ENCODE measurements at regions not wholly inside any gene's neighbourhood (a gene's known extent, or its start where the extent isn't known, plus 50 kb on each side); places are given as distances from the start of the nearest gene placed in this dataset.

GRCh38 chr18:22309191-22309590 is 108.5 kb downstream of the CTAGE1 start:
- TF ChIP-seq POLR2AphosphoS5 (IDR thresholded peaks at IDR 0.05) (no peak), EZH2 (IDR thresholded peaks at IDR 0.05; ENCODE audit: borderline replicate concordance, insufficient read depth, low read length, poor library complexity, severe bottlenecking) (no peak), CTCF (IDR thresholded peaks at IDR 0.05; ENCODE audit: poor library complexity, severe bottlenecking) (no peak), RAD21 (conservative IDR thresholded peaks at IDR 0.05) (no peak), REST (IDR thresholded peaks at IDR 0.05; ENCODE audit: borderline replicate concordance) (no peak)

Measured in neural cell (in vitro differentiated cells).